ENCODE measurements at regions not wholly inside any gene's neighbourhood (a gene's known extent, or its start where the extent isn't known, plus 50 kb on each side); places are given as distances from the start of the nearest gene placed in this dataset.

DNA sequence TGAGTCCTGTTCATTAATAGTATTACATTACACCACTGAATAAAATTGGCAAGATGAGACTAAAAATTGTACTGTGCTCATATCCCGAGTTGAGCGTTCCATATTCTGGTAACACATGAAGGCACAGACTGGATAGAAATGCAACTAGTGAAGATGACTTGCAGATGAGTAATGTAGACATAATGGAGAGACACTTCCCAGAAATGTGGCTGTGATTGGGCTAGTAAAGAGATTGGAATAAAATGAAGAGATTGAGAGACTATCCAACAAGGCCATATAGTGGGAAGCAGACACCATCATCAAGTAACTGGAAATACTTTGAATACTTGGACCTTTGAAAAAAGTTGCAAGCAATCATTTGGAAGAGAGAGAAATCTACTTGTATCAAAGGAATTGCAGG lies 77.3 kb downstream of the DCAF8L1 start:
- TF ChIP-seq, protein P1, sequence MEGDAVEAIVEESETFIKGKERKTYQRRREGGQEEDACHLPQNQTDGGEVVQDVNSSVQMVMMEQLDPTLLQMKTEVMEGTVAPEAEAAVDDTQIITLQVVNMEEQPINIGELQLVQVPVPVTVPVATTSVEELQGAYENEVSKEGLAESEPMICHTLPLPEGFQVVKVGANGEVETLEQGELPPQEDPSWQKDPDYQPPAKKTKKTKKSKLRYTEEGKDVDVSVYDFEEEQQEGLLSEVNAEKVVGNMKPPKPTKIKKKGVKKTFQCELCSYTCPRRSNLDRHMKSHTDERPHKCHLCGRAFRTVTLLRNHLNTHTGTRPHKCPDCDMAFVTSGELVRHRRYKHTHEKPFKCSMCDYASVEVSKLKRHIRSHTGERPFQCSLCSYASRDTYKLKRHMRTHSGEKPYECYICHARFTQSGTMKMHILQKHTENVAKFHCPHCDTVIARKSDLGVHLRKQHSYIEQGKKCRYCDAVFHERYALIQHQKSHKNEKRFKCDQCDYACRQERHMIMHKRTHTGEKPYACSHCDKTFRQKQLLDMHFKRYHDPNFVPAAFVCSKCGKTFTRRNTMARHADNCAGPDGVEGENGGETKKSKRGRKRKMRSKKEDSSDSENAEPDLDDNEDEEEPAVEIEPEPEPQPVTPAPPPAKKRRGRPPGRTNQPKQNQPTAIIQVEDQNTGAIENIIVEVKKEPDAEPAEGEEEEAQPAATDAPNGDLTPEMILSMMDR (conservative IDR thresholded peaks at IDR 0.05): no peak
- TF ChIP-seq EZH2 (IDR thresholded peaks at IDR 0.05; ENCODE audit: low read depth): no peak
- ChIA-PET POLR2A (ENCODE audit: unreplicated experiment) (no interaction called here), CTCF (no interaction called here)
- Histone ChIP-seq H4K20me1 (ENCODE audit: insufficient read depth) (no peaks in the 10 kb centered on the region), H3K4me2 (no peak overlapping the region), H3K4me1 (replicated peaks; ENCODE audit: insufficient read depth) (no peaks in the 10 kb centered on the region), H3K27ac (no peak overlapping the region), H3K79me2 (ENCODE audit: low read depth) (no peaks in the 10 kb centered on the region), H3K9me2 (ENCODE audit: insufficient read depth) (no peaks in the 10 kb centered on the region), H2AFZ (no peak overlapping the region), H3K36me3 (ENCODE audit: low read depth) (no peaks in the 10 kb centered on the region), H3K9me3 (ENCODE audit: insufficient read depth, low read depth) (no peaks in the 10 kb centered on the region), H3F3A (ENCODE audit: insufficient read depth, low read depth) (no peaks in the 10 kb centered on the region), H3K27me3 (ENCODE audit: insufficient read depth, low read depth) (no peaks in the 10 kb centered on the region), H3K4me3 (no peak overlapping the region)
- intact Hi-C loops (cut with micrococcal nuclease; ENCODE audit: unreplicated experiment): no loop called here
- DNase-seq: no peak
- BruUV-seq (replicated peaks): no TSS peak

DNA sequence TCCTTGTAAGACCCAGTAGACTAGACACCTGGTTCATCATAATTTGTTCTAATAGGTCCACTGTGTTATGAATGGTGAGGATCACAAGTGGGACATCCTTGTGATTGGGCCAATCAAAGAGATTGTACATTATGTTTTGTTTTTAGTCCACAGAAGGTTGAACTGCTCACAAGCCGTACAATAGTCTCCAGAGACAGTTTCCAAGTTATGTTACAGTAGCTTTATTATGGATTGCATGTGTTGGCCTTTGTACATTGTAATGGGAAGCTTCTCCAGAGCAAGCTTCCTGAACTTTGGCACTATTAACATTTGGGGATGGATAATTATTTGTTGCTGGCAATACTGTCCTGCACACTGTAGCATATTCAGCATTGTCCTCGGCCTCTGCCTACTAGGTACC lies 86.1 kb downstream of the MAGEB10 start:
- no peaks in the 10 kb centered on the region for H4K20me1 ChIP-seq (ENCODE audit: insufficient read depth)
- no TSS peak for BruUV-seq (replicated peaks)
- H3K79me2 ChIP-seq (ENCODE audit: low read depth): no peaks in the 10 kb centered on the region

DNA sequence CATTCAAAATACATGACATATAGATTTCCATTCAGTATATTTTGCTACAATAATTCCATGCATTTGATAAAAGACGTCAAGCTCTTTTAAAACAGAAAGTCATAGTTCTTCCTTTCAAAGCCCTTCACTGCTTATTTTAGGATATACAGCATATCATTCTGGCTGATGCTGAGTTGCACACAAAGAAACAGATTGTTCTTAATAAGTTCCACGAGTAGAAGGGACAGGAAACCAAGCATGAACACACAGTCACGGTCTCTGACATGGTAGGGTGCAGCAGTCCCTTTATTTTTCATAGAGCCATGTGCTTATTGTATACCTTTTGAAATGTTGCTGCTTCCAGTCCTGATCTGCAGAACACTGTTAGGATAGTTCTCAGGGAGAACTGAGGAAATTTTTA lies 85.4 kb downstream of the MAGEB10 start:
- no peaks in the 10 kb centered on the region for H3K27me3 ChIP-seq (ENCODE audit: insufficient read depth, low read depth)
- TF ChIP-seq, protein P1 (conservative IDR thresholded peaks at IDR 0.05): no peak
- no peak for TF ChIP-seq EZH2 (IDR thresholded peaks at IDR 0.05; ENCODE audit: low read depth)
- no peak for DNase-seq
- H2AFZ ChIP-seq: no peak overlapping the region
- ChIA-PET CTCF (no interaction called here), POLR2A (ENCODE audit: unreplicated experiment) (no interaction called here)
- BruUV-seq (replicated peaks): no TSS peak
- no peaks in the 10 kb centered on the region for H3K36me3 ChIP-seq (ENCODE audit: low read depth)
- no peak overlapping the region for H3K27ac ChIP-seq
- no peak overlapping the region for H3K4me2 ChIP-seq
- H3K4me3 ChIP-seq: no peak overlapping the region
- H3K9me3 ChIP-seq (ENCODE audit: insufficient read depth, low read depth): no peaks in the 10 kb centered on the region
- intact Hi-C loops (cut with micrococcal nuclease; ENCODE audit: unreplicated experiment): no loop called here
- 0 out of 2 replicates have a peak, but pooled peaks cover 8% of the 10 kb centered on the region for H3K4me1 ChIP-seq (replicated peaks; ENCODE audit: insufficient read depth)
- H3F3A ChIP-seq (ENCODE audit: insufficient read depth, low read depth): no peaks in the 10 kb centered on the region
- no peaks in the 10 kb centered on the region for H3K9me2 ChIP-seq (ENCODE audit: insufficient read depth)
- no peaks in the 10 kb centered on the region for H3K79me2 ChIP-seq (ENCODE audit: low read depth)
- H4K20me1 ChIP-seq (ENCODE audit: insufficient read depth): no peaks in the 10 kb centered on the region

More for the DNA sequence above, 86.1 kb downstream of the MAGEB10 start:
- intact Hi-C loops (cut with micrococcal nuclease; ENCODE audit: unreplicated experiment): no loop called here
- Histone ChIP-seq H3K9me2 (ENCODE audit: insufficient read depth) (no peaks in the 10 kb centered on the region), H3K4me1 (replicated peaks; ENCODE audit: insufficient read depth) (0 out of 2 replicates have a peak, but pooled peaks cover 8% of the 10 kb centered on the region), H3K36me3 (ENCODE audit: low read depth) (no peaks in the 10 kb centered on the region), H2AFZ (no peak overlapping the region), H3K4me2 (no peak overlapping the region), H3K4me3 (no peak overlapping the region), H3K9me3 (ENCODE audit: insufficient read depth, low read depth) (no peaks in the 10 kb centered on the region), H3K27me3 (ENCODE audit: insufficient read depth, low read depth) (no peaks in the 10 kb centered on the region), H3F3A (ENCODE audit: insufficient read depth, low read depth) (no peaks in the 10 kb centered on the region), H3K27ac (no peak overlapping the region)
- no peak for DNase-seq
- TF ChIP-seq, protein P1 (conservative IDR thresholded peaks at IDR 0.05): no peak
- TF ChIP-seq EZH2 (IDR thresholded peaks at IDR 0.05; ENCODE audit: low read depth): no peak
- CTCF ChIA-PET: no interaction called here
- POLR2A ChIA-PET (ENCODE audit: unreplicated experiment): no interaction called here

Data from PC-9 (cell line).